ENCODE measurements at regions not wholly inside any gene's neighbourhood (a gene's known extent, or its start where the extent isn't known, plus 50 kb on each side); places are given as distances from the start of the nearest gene placed in this dataset.

DNA sequence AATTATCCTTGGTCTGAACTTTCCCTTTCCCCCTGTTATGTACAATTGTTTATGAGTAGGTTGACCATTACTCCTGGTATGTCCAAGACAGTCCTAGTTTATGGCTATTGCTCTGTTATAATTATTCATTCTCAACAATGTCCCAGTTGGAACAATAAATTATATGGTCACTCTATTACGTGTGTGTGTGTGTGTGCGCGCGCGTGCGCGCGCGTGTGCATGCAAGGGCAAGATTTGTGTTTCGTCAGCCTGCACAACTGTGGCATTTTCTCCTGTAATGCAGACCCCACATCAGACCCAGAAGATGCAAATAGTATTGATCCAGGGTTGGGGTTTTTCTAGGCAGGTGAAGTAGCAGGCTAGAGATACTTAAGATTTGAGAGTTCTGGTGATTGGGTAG lies 88.4 kb downstream of the ESM1 start:
- Histone ChIP-seq H4K20me1 (ENCODE audit: insufficient read depth, low read length) (no peaks in the 10 kb centered on the region), H3K27ac (ENCODE audit: low read depth in 1 of 2, low read length in 2 of 2) (no peak overlapping the region), H3K4me1 (ENCODE audit: control insufficient read depth in 1 of 2, insufficient read depth in 2 of 2, low read length in 2 of 2) (peaks cover 10 to 12% of the 10 kb centered on the region in 2 donors), H2AFZ (ENCODE audit: insufficient read depth, low read depth, low read length, poor library complexity, severe bottlenecking) (no peak overlapping the region), H3K36me3 (replicated peaks in 1 of 2; ENCODE audit: control insufficient read depth in 1 of 2, insufficient read depth in 2 of 2, low read length in 2 of 2) (no peaks in the 10 kb centered on the region), H3K9me3 (replicated peaks in 1 of 2; ENCODE audit: control insufficient read depth in 1 of 2, insufficient read depth in 1 of 2, low read length in 2 of 2) (no peaks in the 10 kb centered on the region), H3K4me2 (replicated peaks; ENCODE audit: extremely low read depth, low read length, poor library complexity, severe bottlenecking) (no peak overlapping the region), H3K79me2 (ENCODE audit: insufficient read depth, low read length) (no peaks in the 10 kb centered on the region), H3K4me3 (replicated peaks in 1 of 3; ENCODE audit: low read depth in 2 of 3, low read length in 3 of 3) (no peak overlapping the region), H3K9ac (ENCODE audit: insufficient read depth, low read length, poor library complexity, severe bottlenecking) (no peak overlapping the region), H3K27me3 (ENCODE audit: control insufficient read depth in 2 of 2, insufficient read depth in 2 of 2, low read length in 2 of 2) (no peaks in the 10 kb centered on the region)
- H3K9me3 Mint-ChIP-seq, result no peaks in the 10 kb centered on the region
- no peak overlapping the region for H3K4me3 Mint-ChIP-seq
- H3K27ac Mint-ChIP-seq, result no peak overlapping the region
- WGBS (ENCODE audit: insufficient coverage), result no CpG with 5 or more reads among the region's 10 CpGs
- intact Hi-C loops (cut with micrococcal nuclease), result loop anchor here in 1 of 2 donors (10.0 kb wide), 1 partner anchor 652 kb away; no protein-coding TSS in a partner anchor
- DNase-seq, result no peak
- TF ChIP-seq, protein P1, sequence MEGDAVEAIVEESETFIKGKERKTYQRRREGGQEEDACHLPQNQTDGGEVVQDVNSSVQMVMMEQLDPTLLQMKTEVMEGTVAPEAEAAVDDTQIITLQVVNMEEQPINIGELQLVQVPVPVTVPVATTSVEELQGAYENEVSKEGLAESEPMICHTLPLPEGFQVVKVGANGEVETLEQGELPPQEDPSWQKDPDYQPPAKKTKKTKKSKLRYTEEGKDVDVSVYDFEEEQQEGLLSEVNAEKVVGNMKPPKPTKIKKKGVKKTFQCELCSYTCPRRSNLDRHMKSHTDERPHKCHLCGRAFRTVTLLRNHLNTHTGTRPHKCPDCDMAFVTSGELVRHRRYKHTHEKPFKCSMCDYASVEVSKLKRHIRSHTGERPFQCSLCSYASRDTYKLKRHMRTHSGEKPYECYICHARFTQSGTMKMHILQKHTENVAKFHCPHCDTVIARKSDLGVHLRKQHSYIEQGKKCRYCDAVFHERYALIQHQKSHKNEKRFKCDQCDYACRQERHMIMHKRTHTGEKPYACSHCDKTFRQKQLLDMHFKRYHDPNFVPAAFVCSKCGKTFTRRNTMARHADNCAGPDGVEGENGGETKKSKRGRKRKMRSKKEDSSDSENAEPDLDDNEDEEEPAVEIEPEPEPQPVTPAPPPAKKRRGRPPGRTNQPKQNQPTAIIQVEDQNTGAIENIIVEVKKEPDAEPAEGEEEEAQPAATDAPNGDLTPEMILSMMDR (IDR thresholded peaks at IDR 0.05), result no peak
- no peaks in the 10 kb centered on the region for H3K36me3 Mint-ChIP-seq
- H3K27me3 Mint-ChIP-seq (ENCODE audit: low read depth in 3 of 3), result peaks cover 1 to 7% (median 3%) of the 10 kb centered on the region in 3 donors
- H3K4me1 Mint-ChIP-seq, result peaks cover 22% of the 10 kb centered on the region

DNA sequence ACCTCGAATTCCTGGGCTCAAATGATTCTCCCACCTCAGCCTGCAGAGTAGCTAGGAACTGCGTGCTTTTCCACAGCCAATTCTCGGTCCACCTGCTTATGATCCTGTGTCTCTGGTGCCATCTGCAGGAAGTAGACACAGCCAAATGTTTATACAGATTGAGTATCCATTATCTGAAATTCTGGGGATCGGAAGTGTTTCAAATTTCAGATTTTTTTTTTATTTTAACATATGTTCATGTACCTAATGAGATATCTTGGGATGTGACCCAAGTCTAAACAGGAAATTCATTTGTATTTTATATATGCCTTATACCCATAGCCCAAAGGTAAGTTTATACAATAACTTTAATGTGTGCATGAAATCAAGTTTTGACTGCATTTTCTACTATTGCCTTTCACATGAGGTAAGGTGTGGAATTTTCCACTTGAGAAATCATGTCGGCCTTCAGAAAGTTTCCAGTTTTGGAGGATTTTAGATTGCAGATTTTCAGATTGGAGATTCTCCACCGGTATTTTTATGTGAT lies 89.5 kb downstream of the ESM1 start:
- TF ChIP-seq, protein P1 (IDR thresholded peaks at IDR 0.05), result no peak
- no peaks in the 10 kb centered on the region for H3K36me3 Mint-ChIP-seq
- no peak overlapping the region for H3K4me3 ChIP-seq (replicated peaks in 1 of 3; ENCODE audit: low read depth in 2 of 3, low read length in 3 of 3)
- H3K27me3 ChIP-seq (ENCODE audit: control insufficient read depth in 2 of 2, insufficient read depth in 2 of 2, low read length in 2 of 2), result no peaks in the 10 kb centered on the region
- H3K27ac Mint-ChIP-seq, result no peak overlapping the region
- H2AFZ ChIP-seq (ENCODE audit: insufficient read depth, low read depth, low read length, poor library complexity, severe bottlenecking), result no peak overlapping the region
- H3K9ac ChIP-seq (ENCODE audit: insufficient read depth, low read length, poor library complexity, severe bottlenecking), result no peak overlapping the region
- H4K20me1 ChIP-seq (ENCODE audit: insufficient read depth, low read length), result no peaks in the 10 kb centered on the region
- H3K9me3 Mint-ChIP-seq, result no peaks in the 10 kb centered on the region
- DNase-seq, result no peak
- peaks cover 12% of the 10 kb centered on the region for H3K4me1 Mint-ChIP-seq
- no peak overlapping the region for H3K27ac ChIP-seq (ENCODE audit: low read depth in 1 of 2, low read length in 2 of 2)
- no peaks in the 10 kb centered on the region for H3K79me2 ChIP-seq (ENCODE audit: insufficient read depth, low read length)
- H3K4me3 Mint-ChIP-seq, result peak overlapping the region in 1 of 2 donors; percentile 43
- peaks cover 3 to 10% (median 5%) of the 10 kb centered on the region in 3 donors for H3K27me3 Mint-ChIP-seq (ENCODE audit: low read depth in 3 of 3)
- no peaks in the 10 kb centered on the region for H3K36me3 ChIP-seq (replicated peaks in 1 of 2; ENCODE audit: control insufficient read depth in 1 of 2, insufficient read depth in 2 of 2, low read length in 2 of 2)
- H3K4me2 ChIP-seq (replicated peaks; ENCODE audit: extremely low read depth, low read length, poor library complexity, severe bottlenecking), result no peak overlapping the region
- no peaks in the 10 kb centered on the region for H3K9me3 ChIP-seq (replicated peaks in 1 of 2; ENCODE audit: control insufficient read depth in 1 of 2, insufficient read depth in 1 of 2, low read length in 2 of 2)
- peaks cover 3 to 4% of the 10 kb centered on the region in 2 donors for H3K4me1 ChIP-seq (ENCODE audit: control insufficient read depth in 1 of 2, insufficient read depth in 2 of 2, low read length in 2 of 2)
- WGBS (ENCODE audit: insufficient coverage), result 11% methylated on average over 3 of the region's 6 CpGs
- intact Hi-C loops (cut with micrococcal nuclease), result loop anchor here in 1 of 2 donors (10.0 kb wide), 1 partner anchor 651 kb away; no protein-coding TSS in a partner anchor
